Activated CD8-positive, alpha-beta memory T cell treated with anti-CD3 and anti-CD28 coated beads for 48 hours (primary cell): ENCODE measurements at regions not wholly inside any gene's neighbourhood (a gene's known extent, or its start where the extent isn't known, plus 50 kb on each side); places are given as distances from the start of the nearest gene placed in this dataset.
"Not testable (repeated sequence)": the region's sequence is repeated elsewhere in the genome, so short reads cannot be mapped to it uniquely, and the experiment has no call there.

ENCODE experiments used
- DNase-seq, 3 experiments: peaks; one replicate each; pipeline ENCODE4 v3.0.0-alpha.2; 2020; ENCODE audit warnings: low read depth in 2 of 3, low spot score in 2 of 3

DNA sequence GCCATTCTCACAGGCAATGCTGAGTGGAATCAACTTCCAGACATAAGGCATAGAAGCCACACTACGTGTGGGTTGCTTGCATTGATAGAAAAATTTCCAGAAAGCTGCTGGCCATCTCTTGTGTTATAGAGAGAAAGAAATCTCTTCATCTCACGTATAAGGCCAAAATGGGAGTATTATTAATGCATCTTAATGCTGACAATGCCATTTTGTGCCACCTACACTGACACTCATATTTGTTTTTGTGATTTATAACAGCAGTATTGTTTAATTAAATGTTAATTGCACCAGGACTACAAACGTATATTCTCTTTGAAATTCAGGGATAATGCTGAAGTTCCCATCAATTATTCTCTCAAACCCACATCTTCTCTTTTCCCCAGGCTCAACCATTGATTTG is 56.1 kb upstream of the TMEM132D start:
- DNase-seq = no peak

DNA sequence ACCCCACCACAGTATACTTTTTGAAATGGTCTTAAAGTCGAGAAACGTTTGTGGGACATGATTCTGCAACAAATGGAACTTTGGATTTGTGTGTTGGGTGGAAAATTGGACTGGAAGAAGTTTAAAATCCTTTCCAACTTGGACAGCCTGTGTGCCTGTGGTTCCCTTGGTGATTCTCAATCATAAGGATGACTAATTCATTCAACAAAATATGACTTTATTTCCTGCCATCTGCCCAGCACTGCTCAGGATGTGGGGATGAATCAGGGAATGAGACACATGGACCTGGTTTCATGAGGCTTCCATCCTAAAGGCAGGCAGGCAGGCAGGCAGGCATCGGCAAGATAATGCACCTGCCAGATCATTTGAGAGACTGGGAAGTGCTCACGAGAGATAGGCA is 57.3 kb upstream of the TMEM132D start:
- no peak for DNase-seq

DNA sequence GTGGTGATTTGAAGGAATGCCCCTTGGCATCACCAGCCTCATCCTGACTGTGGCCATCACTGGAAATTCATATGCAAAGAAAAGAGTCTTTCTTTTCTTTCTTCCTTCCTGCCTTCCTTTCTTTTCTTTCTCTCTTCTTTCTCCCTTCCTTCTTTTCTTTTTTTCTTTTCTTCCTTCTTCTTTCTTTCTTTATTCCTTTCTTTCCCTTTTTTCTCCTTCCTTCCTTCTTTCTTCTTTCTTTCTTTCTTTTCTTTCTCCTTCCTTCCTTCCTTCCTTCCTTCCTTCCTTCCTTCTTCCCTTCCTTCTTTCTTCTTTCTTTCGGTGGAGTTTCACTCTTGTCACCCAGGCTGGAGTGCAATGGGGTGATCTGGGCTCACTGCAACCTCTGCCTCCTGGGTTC is 58.0 kb upstream of the TMEM132D start:
- no peak for DNase-seq

DNA sequence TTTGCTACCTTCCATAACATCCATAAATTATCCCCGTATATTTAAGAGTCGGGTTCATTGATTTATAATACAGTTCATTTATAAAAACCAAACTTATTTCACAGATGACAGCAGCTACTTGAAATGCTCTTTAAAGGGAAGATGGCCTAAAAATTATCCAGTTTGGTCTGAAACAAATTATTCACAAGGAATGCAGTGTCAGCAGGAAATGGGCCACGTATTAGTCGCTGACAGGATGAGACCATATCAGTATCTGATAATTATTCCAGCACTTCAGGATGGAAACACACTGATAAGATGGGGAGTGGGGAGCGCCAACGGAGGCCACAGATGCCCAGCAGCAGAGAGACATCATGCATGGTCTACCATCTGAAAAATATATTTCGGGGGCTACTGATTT is 60.5 kb upstream of the TMEM132D start:
- no peak for DNase-seq

DNA sequence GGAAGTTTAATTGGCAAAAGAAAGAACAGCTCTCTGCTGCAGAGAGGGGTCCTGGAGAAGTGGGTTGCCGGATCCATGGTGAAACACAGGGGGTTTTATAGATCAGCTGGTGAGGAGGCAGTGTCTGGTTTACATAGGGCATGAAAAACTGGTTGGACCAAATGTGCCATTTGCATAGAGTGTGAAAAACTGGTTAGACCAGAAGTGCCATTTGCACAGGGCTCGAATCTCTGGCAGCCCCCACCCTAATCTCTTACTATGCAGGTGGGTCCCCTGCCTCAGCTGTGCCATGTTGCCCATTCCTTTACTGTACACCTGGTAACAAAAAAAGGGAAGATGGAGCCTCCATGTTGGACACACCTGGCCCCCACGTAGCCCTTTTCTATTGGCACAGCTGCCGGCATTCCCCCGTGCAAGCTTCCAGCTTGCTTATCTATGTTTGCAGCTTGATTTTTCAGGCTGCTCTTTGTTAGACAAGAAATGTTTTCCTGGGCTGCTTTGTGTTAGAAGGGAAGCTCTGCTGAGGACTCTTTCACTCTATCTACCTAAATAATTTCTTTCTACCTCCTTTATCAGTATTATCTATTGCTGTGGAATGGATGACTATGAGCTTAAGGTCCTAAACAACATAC is 61.1 kb upstream of the TMEM132D start:
- DNase-seq = no peak

DNA sequence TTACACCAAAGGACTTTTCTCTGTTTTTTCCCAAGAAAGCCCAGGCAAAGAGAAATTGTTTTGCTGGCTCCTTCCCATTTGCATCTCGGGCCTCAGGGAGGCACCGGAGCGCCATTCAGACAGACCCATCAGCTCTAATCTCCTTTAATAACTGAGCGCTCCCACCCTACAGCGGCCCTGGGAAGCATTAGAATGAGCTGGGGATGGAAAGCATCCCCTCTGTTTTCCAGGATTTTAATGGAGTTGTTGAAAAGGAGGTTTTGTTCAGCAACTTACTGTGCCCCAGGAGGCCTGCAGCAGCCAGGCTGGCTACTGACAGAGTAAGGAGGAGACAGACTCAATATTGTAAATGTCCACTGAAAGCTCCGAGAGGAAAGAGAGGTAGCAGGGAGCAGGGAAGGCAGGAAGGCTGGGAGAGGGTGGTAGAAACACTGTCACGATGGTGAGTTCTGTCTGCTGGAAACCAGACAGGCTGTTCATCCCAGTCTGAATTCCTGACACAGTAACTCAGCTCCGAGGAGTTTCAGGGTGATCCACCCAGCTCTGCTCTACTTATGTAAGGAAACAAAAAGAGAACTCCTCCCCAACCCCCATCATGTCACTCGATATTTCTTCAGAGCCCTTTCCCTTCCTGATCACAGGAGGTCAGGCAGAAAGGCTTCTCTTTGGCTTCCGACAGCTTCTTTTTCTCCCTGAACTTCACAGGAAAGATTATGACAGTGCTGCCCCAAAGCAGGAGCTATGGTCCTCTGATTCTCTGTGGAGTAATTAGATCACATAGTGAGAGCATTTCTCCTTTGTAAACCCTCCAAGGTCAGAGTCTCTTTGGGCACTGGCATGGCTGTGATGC is 62.5 kb upstream of the TMEM132D start:
- no peak for DNase-seq

DNA sequence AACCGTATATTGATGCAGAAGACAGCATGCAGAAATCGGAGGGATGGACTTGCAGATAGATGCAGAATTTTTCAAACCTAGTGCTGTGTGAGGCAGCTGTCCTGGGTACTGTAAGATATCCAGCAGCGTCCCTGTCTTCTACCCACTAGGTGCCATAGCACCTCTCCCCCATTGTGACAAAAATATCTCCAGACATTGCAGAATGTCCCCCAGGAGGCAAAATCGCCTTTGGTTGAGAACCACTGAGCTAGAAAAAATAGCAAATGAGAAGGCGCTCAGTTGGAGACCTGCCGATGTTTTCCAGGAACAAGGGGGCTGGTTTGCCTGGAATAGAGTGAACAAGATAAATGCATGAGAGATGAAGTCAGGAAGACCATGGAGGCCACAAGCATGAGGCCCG is 67.9 kb upstream of the TMEM132D start:
- no peak for DNase-seq

DNA sequence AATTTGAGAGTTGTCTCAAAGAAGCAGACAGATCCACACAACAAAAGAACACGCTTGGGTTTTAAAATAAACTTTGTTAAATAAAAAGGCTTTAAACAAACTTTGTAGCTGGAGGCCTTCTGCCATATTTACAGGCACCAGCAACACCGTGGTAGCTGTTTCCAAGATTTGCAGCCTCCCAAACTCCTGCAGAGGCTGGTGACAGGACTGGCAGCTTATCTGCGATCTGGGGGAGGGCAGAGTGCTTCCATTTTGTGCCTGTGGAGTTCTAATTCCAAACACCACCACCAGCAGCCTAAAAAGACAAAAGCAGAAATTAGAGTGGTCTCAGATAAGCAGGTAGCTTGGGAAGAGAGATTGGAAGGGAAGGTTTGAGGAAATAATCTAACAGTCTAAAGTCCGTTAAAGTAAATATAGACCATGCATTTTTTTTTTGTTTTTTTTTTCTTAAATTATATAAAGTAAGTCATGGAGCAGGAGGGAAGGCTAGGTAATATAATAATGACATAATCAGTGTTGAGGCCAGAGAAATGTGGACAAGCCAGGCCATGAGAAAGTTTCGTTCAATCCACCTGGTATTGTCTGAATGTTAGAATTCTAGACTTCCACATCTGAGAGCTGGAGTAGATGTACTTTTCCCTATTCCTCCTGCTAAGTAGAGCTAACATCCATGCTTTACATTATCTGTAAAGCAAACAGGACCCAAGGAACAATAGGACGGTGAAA is 69.6 kb upstream of the TMEM132D start:
- no peak for DNase-seq

DNA sequence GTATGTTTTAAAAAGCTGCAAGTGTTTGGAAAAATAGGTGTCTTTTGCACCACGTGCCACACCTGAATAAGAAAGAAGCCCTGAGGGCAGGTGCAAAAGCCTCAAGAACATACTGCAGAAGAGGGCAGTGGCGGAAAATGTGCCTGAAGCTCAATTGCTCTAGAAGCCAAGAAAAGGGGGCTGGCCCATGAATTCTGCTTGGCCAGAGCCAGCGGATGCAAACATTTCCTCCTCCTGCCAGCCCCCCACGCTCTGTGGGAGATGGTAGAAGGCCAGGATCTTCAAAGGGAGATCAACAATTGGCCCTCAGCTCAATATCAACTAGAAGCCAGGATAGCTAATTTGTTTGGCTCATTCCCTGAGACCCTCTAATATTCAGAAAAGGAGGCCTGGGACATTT is 80.3 kb upstream of the TMEM132D start:
- DNase-seq = no peak

DNA sequence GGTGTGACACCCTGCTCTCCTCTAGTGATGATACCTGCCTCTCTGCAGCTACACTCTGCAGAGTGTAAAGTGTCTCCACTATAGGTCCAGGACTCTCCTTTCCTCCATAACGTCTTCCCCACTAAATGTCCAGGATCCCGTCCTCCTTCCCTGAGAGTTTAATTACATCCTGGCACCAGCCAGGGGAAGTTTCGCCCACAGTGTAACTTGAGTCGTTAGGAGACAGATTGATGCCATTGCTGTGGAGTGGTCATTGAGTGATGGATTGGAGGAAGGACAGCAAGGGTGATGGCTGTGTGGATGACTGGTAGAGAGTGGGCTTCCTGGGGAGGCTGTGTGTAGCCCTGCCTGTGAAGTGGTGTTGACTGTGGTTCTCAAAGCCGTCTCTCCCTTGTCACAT is 84.0 kb upstream of the TMEM132D start:
- DNase-seq = no peak

DNA sequence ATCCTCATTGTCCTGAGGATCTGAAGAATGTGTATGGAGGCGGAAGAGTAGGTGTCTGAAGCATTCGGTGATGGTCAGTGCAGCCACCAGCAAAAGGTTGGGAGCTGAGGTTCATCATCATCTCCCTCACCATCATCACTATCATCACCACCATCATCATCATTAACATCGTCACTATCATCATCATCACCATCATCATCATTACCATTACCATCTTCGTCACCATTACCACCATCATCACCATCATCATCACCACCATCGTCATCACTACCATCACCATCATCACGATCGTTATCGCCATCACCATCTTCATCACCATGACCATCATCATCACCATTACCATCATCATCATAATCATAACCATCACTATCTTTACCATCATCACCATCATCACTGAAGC is 90.8 kb upstream of the TMEM132D start:
- no peak for DNase-seq

DNA sequence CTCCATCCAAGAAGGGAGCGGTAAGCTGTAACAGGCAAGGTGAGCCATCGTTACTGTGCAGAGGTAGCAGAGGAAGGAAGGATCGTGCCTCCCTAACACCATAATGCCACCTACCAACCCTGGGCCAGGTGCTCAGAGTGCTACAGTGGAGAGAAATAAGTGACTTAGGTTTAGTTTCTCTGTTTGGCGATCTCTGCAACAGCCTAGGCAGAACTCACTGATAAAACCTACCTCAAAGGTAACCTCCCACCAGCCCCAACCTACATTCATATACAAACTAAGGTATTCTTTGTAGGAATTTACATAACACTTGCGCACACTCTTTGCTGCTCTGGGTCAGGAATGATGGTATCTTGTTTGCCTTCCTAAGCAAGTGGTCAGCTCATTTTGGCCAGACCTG is 93.4 kb upstream of the TMEM132D start:
- DNase-seq = no peak

DNA sequence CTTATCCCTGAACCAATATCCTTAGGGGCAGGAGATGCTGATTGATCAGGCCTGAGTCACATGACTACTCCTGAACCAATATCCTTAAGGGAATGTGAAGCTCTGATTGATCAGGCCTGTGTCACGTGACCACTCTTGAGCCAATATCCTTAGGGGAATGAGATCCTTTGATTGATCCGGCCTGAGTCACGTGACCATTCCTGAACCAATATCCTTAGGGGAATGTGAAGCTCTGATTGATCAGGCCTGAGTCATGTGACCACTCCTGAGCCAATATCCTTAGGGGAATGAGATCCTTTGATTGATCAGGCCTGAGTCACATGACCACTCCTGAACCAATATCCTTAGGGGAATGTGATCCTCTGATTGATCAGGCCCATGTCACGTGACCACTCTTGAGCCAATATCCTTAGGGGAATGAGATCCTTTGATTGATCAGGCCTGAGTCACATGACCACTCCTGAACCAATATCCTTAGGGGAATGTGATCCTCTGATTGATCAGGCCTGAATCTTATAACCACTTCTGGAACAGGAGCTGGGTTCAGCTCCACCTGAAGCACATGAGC is 100.6 kb upstream of the TMEM132D start:
- not testable (repeated sequence) for DNase-seq

DNA sequence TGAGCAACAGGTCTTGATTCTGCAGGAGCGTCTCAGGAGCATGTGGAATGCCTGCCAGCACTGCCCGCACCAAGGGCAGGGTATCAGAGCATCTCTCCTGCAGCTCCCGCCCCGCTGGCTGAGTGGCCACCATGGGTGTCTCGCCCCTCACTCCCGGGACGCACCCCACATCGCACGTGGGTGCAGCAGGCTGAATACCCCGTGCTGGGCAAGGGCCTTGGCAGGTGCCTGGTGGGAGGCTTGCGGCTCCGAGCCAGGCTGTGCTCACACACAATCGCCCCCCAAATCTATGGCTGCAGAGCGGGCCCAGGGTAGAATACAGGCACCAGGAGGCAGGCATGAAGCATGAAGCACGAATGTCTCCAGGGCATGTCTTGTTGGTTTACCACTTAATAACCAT is 103.9 kb upstream of the TMEM132D start:
- DNase-seq = no peak

DNA sequence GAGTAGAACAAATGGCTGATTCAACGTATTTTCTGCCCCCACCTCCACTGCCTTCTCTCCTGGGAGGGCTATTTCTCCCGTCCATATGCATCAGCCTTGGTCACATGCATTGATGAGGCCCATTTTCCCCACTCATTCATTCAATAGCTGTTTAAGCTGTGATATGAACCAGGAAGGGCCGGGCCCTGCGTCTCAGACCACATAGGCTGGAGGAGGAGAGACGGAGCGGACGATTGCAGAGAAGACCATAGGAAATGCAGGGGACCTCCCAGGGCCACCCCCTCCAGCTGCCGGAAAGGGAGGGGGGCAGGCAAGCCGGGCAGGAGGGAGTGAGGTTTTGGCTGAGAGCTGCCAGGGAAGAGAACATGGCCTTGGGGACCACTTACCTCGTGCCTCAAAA is 104.4 kb upstream of the TMEM132D start:
- DNase-seq = no peak

DNA sequence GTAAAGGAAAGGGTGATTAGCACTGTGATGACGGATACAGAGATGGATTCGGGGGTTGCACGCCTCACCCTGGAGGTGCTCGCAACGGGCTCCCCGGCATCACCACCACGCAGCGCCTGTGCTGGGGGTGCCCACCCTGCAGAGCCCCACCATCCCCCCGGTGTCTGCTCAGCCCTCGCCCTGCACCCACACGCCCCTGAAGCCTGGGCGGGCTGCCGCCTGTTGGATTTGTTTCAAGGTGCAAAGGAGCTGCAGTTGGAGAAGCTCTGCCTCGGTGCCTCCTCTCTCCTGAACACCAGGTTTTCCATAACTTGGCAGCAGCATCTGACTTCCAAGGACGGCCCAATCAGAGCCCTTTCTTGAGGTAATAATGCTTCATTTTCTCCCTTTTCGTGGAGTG is 106.1 kb upstream of the TMEM132D start:
- no peak for DNase-seq

DNA sequence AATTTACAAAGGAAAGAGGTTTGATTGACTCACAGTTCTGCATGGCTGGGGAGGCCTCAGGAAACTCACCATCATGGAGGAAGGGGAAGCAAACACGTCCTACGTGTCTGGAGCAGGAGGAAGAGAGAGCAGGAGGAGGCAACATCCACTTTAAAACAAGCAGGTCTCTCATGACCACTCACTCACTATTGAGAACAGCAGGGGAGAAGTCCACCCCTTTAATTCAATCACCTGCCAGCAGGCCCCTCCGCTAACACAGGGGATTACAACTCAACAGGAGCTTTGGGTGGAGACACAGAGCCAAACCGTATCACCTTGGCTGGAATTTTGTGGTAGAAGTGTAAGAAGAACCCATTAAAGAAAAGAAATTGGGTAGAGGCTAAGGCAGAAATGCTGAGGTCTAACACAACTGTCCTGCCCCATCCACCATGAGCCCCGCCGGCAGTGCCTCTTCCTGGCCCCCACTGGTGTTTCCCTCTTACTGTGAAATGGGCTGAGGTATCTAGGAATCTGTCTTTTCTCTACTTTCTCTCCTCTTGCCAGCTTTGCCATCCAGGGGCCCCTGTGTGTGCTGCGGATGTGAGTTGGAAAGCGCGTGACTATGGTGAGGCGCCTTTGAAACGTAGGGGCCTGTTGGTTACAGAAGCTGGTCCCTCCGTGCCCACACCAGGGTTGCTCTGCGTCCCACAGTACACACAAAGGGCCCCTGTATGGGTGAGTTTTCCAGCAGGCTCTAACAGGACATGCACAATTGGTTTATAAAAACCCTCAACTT is 108.0 kb upstream of the TMEM132D start:
- DNase-seq = no peak

DNA sequence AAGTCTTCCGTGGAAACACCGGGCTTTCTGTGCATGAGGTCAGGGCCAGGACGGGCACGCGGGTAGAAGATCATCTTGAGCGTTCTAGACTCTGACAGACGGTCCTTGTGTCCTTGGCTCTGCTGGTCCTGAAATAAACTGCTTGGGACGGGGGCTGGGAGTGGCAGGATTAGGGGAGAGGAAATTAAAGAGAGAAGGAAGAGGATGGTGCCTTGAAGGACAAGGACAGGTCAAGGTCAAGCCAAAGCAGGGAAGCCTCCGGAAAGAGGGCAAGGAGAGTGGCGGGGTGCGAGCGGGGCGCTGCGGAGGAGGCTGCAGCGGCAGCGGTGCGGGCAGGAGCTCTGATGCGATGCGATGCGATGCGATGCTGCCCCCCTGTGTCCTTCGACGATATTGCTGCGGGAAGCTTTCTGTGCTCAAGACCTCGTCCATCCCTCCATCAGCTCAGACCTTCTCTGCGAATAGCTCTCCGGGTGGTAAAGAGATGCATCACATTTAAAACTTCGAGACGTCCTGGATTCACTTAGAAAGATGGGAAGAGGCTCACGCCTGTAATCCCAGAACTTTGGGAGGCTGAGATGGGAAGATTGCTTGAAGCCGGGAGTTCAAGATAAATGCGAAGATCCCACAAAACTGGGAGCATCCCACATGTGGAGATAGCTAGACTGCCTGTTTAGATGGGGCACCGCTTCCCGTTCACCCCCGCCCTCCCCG is 110.1 kb upstream of the TMEM132D start:
- DNase-seq = peak; percentile 2 to 17 (median 12)

DNA sequence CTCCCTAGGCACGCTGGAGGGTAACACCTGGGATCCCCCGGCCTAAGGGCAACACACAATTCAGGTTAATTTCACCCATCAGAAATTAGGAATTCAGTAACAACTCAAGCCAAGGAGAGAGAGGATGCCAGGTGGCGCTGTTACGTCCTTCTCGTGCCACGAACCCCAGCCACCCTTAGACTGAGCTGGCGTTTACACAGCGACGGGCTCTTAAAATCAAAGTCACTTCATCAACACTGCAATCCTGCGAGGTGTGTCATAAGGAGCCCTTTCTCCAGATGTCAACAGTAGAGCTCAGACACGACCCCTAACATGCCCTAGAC is 110.6 kb upstream of the TMEM132D start:
- DNase-seq = no peak

DNA sequence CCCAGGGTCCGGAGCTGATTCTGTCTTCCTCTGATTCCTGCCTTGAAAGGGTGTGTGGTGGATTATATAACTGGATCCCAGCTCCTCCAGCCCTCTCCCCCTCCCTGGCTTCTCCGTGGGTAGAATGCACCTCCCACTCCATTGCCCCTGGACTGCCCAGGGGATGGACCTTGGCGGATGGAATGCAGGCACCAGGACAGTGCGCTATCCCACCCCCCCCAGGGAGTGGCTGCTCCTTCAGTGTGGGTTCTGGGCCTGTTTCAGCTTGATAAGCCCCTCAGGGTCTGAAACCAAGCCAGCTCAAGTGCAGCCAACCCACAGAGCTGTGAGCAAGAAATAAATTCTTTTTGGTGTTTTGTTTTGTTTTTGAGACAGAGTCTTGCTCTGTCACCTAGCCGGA is 112.4 kb upstream of the TMEM132D start:
- no peak for DNase-seq

DNA sequence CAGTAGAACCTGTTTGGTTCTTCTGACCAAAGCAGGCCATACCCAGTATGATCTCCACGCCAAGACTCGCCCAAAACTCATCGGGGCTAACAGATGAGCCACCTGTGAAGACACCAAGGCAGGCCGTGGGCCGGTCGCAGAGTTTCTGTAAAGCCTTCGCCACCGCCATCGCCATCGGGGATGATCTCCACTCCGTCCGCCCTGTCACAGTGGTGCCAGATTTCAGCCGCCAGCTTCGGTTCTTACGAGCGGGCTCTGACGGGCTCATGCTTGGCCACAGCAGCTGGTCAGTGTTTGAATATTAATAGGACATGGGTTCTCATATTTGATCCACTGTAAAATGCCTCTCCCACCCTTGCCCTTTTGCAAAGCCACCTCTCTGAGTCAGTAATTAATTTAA is 113.2 kb upstream of the TMEM132D start:
- no peak for DNase-seq
